ENCODE measurements at regions not wholly inside any gene's neighbourhood (a gene's known extent, or its start where the extent isn't known, plus 50 kb on each side); places are given as distances from the start of the nearest gene placed in this dataset.

GRCh38 chr20:61173267-61173666, 78.8 kb upstream of the CDH4 start:
- no peak for TF ChIP-seq CTCF (IDR thresholded peaks at IDR 0.05)
- TF ChIP-seq EZH2 (IDR thresholded peaks at IDR 0.05): no peak
